ENCODE measurements at regions not wholly inside any gene's neighbourhood (a gene's known extent, or its start where the extent isn't known, plus 50 kb on each side); places are given as distances from the start of the nearest gene placed in this dataset.

GRCh38 chr3:177816667-177817208 lies 619.5 kb upstream of the TBL1XR1 start:
- no peaks in the 10 kb centered on the region for H3K27me3 ChIP-seq (ENCODE audit: low read depth, low read length)
- H3K9me3 ChIP-seq (ENCODE audit: control insufficient read depth in 1 of 2, low read length in 2 of 2) = no peaks in the 10 kb centered on the region
- H3K27ac ChIP-seq (ENCODE audit: low read length) = no peak overlapping the region
- H3K4me3 ChIP-seq (ENCODE audit: low read depth in 1 of 2, low read length in 2 of 2) = no peak overlapping the region
- H3K4me1 ChIP-seq (ENCODE audit: control insufficient read depth in 1 of 2, insufficient read depth in 2 of 2, low read length in 2 of 2) = peaks cover 0 to 7% of the 10 kb centered on the region in 2 donors
- no peaks in the 10 kb centered on the region for H3K36me3 ChIP-seq (ENCODE audit: control insufficient read depth in 1 of 2, insufficient read depth in 2 of 2, low read length in 2 of 2)

GRCh38 chr3:177817751-177818150 lies 620.5 kb upstream of the TBL1XR1 start:
- Histone ChIP-seq H3K4me3 (ENCODE audit: low read depth in 1 of 2, low read length in 2 of 2) (no peak overlapping the region), H3K4me1 (ENCODE audit: control insufficient read depth in 1 of 2, insufficient read depth in 2 of 2, low read length in 2 of 2) (peaks cover 4 to 7% of the 10 kb centered on the region in 2 donors), H3K9me3 (ENCODE audit: control insufficient read depth in 1 of 2, low read length in 2 of 2) (no peaks in the 10 kb centered on the region), H3K27ac (ENCODE audit: low read length) (no peak overlapping the region), H3K27me3 (ENCODE audit: low read depth, low read length) (no peaks in the 10 kb centered on the region), H3K36me3 (ENCODE audit: control insufficient read depth in 1 of 2, insufficient read depth in 2 of 2, low read length in 2 of 2) (no peaks in the 10 kb centered on the region)

GRCh38 chr3:177818712-177819240 lies 621.5 kb upstream of the TBL1XR1 start:
- Histone ChIP-seq H3K4me1 (ENCODE audit: control insufficient read depth in 1 of 2, insufficient read depth in 2 of 2, low read length in 2 of 2) (peaks cover 8 to 13% of the 10 kb centered on the region in 2 donors), H3K27me3 (ENCODE audit: low read depth, low read length) (no peaks in the 10 kb centered on the region), H3K27ac (ENCODE audit: low read length) (no peak overlapping the region)

GRCh38 chr3:177820683-177821316 lies 623.5 kb upstream of the TBL1XR1 start:
- Histone ChIP-seq H3K9me3 (ENCODE audit: control insufficient read depth in 1 of 2, low read length in 2 of 2) (no peaks in the 10 kb centered on the region), H3K27ac (ENCODE audit: low read length) (no peak overlapping the region), H3K4me3 (ENCODE audit: low read depth in 1 of 2, low read length in 2 of 2) (no peak overlapping the region), H3K27me3 (ENCODE audit: low read depth, low read length) (no peaks in the 10 kb centered on the region), H3K4me1 (ENCODE audit: control insufficient read depth in 1 of 2, insufficient read depth in 2 of 2, low read length in 2 of 2) (peaks cover 14 to 28% of the 10 kb centered on the region in 2 donors), H3K36me3 (ENCODE audit: control insufficient read depth in 1 of 2, insufficient read depth in 2 of 2, low read length in 2 of 2) (no peaks in the 10 kb centered on the region)

More at GRCh38 chr3:177818712-177819240, 621.5 kb upstream of the TBL1XR1 start:
- Histone ChIP-seq H3K4me3 (ENCODE audit: low read depth in 1 of 2, low read length in 2 of 2) (no peak overlapping the region), H3K36me3 (ENCODE audit: control insufficient read depth in 1 of 2, insufficient read depth in 2 of 2, low read length in 2 of 2) (no peaks in the 10 kb centered on the region), H3K9me3 (ENCODE audit: control insufficient read depth in 1 of 2, low read length in 2 of 2) (no peaks in the 10 kb centered on the region)

GRCh38 chr3:177822681-177823096 lies 625.4 kb upstream of the TBL1XR1 start:
- Histone ChIP-seq H3K9me3 (ENCODE audit: control insufficient read depth in 1 of 2, low read length in 2 of 2) (no peaks in the 10 kb centered on the region), H3K4me1 (ENCODE audit: control insufficient read depth in 1 of 2, insufficient read depth in 2 of 2, low read length in 2 of 2) (peaks cover 14 to 21% of the 10 kb centered on the region in 2 donors)

GRCh38 chr3:177823701-177824189 lies 626.5 kb upstream of the TBL1XR1 start:
- Histone ChIP-seq H3K27me3 (ENCODE audit: low read depth, low read length) (no peaks in the 10 kb centered on the region), H3K4me3 (ENCODE audit: low read depth in 1 of 2, low read length in 2 of 2) (peak overlapping the region in 1 of 2 donors; percentile 17), H3K36me3 (ENCODE audit: control insufficient read depth in 1 of 2, insufficient read depth in 2 of 2, low read length in 2 of 2) (no peaks in the 10 kb centered on the region), H3K4me1 (ENCODE audit: control insufficient read depth in 1 of 2, insufficient read depth in 2 of 2, low read length in 2 of 2) (peaks cover 14 to 21% of the 10 kb centered on the region in 2 donors), H3K9me3 (ENCODE audit: control insufficient read depth in 1 of 2, low read length in 2 of 2) (no peaks in the 10 kb centered on the region), H3K27ac (ENCODE audit: low read length) (peak overlapping the region; percentile 73)

More at GRCh38 chr3:177822681-177823096, 625.4 kb upstream of the TBL1XR1 start:
- Histone ChIP-seq H3K36me3 (ENCODE audit: control insufficient read depth in 1 of 2, insufficient read depth in 2 of 2, low read length in 2 of 2) (no peaks in the 10 kb centered on the region), H3K27ac (ENCODE audit: low read length) (no peak overlapping the region), H3K27me3 (ENCODE audit: low read depth, low read length) (no peaks in the 10 kb centered on the region), H3K4me3 (ENCODE audit: low read depth in 1 of 2, low read length in 2 of 2) (no peak overlapping the region)

- Histone ChIP-seq H3K27me3 (ENCODE audit: low read depth, low read length) (no peaks in the 10 kb centered on the region), H3K27ac (ENCODE audit: low read length) (peak overlapping the region; percentile 73), H3K4me1 (ENCODE audit: control insufficient read depth in 1 of 2, insufficient read depth in 2 of 2, low read length in 2 of 2) (peaks cover 14 to 21% of the 10 kb centered on the region in 2 donors), H3K9me3 (ENCODE audit: control insufficient read depth in 1 of 2, low read length in 2 of 2) (no peaks in the 10 kb centered on the region), H3K4me3 (ENCODE audit: low read depth in 1 of 2, low read length in 2 of 2) (peak overlapping the region in 1 of 2 donors; percentile 17), H3K36me3 (ENCODE audit: control insufficient read depth in 1 of 2, insufficient read depth in 2 of 2, low read length in 2 of 2) (no peaks in the 10 kb centered on the region)
Observed at GRCh38 chr3:177824190-177824786, 627.0 kb upstream of the TBL1XR1 start.

- Histone ChIP-seq H3K27me3 (ENCODE audit: low read depth, low read length) (no peaks in the 10 kb centered on the region), H3K36me3 (ENCODE audit: control insufficient read depth in 1 of 2, insufficient read depth in 2 of 2, low read length in 2 of 2) (no peaks in the 10 kb centered on the region), H3K9me3 (ENCODE audit: control insufficient read depth in 1 of 2, low read length in 2 of 2) (no peaks in the 10 kb centered on the region), H3K27ac (ENCODE audit: low read length) (peak overlapping the region; percentile 73), H3K4me1 (ENCODE audit: control insufficient read depth in 1 of 2, insufficient read depth in 2 of 2, low read length in 2 of 2) (peaks cover 14 to 21% of the 10 kb centered on the region in 2 donors), H3K4me3 (ENCODE audit: low read depth in 1 of 2, low read length in 2 of 2) (no peak overlapping the region)
Observed at GRCh38 chr3:177824841-177825240, 627.6 kb upstream of the TBL1XR1 start.

- H3K9me3 ChIP-seq (ENCODE audit: control insufficient read depth in 1 of 2, low read length in 2 of 2) = no peaks in the 10 kb centered on the region
- H3K27me3 ChIP-seq (ENCODE audit: low read depth, low read length) = no peaks in the 10 kb centered on the region
- no peaks in the 10 kb centered on the region for H3K36me3 ChIP-seq (ENCODE audit: control insufficient read depth in 1 of 2, insufficient read depth in 2 of 2, low read length in 2 of 2)
- H3K4me3 ChIP-seq (ENCODE audit: low read depth in 1 of 2, low read length in 2 of 2) = no peak overlapping the region
- H3K27ac ChIP-seq (ENCODE audit: low read length) = peak overlapping the region; percentile 61
- peaks cover 14 to 24% of the 10 kb centered on the region in 2 donors for H3K4me1 ChIP-seq (ENCODE audit: control insufficient read depth in 1 of 2, insufficient read depth in 2 of 2, low read length in 2 of 2)
Observed at GRCh38 chr3:177826253-177826652, 629.0 kb upstream of the TBL1XR1 start.

GRCh38 chr3:177827511-177828207 lies 630.4 kb upstream of the TBL1XR1 start:
- Histone ChIP-seq H3K27me3 (ENCODE audit: low read depth, low read length) (no peaks in the 10 kb centered on the region), H3K4me1 (ENCODE audit: control insufficient read depth in 1 of 2, insufficient read depth in 2 of 2, low read length in 2 of 2) (peaks cover 11 to 28% of the 10 kb centered on the region in 2 donors), H3K36me3 (ENCODE audit: control insufficient read depth in 1 of 2, insufficient read depth in 2 of 2, low read length in 2 of 2) (no peaks in the 10 kb centered on the region), H3K27ac (ENCODE audit: low read length) (peak overlapping the region; percentile 61), H3K4me3 (ENCODE audit: low read depth in 1 of 2, low read length in 2 of 2) (no peak overlapping the region), H3K9me3 (ENCODE audit: control insufficient read depth in 1 of 2, low read length in 2 of 2) (no peaks in the 10 kb centered on the region)

- Histone ChIP-seq H3K4me1 (ENCODE audit: control insufficient read depth in 1 of 2, insufficient read depth in 2 of 2, low read length in 2 of 2) (peaks cover 8 to 33% of the 10 kb centered on the region in 2 donors), H3K4me3 (ENCODE audit: low read depth in 1 of 2, low read length in 2 of 2) (no peak overlapping the region), H3K27ac (ENCODE audit: low read length) (peak overlapping the region; percentile 61)
Observed at GRCh38 chr3:177828208-177828565, 630.9 kb upstream of the TBL1XR1 start.

More at GRCh38 chr3:177828208-177828565, 630.9 kb upstream of the TBL1XR1 start:
- no peaks in the 10 kb centered on the region for H3K36me3 ChIP-seq (ENCODE audit: control insufficient read depth in 1 of 2, insufficient read depth in 2 of 2, low read length in 2 of 2)
- H3K27me3 ChIP-seq (ENCODE audit: low read depth, low read length) = no peaks in the 10 kb centered on the region
- no peaks in the 10 kb centered on the region for H3K9me3 ChIP-seq (ENCODE audit: control insufficient read depth in 1 of 2, low read length in 2 of 2)

All from muscle layer of duodenum (tissue), 2 donors.